ENCODE measurements at regions not wholly inside any gene's neighbourhood (a gene's known extent, or its start where the extent isn't known, plus 50 kb on each side); places are given as distances from the start of the nearest gene placed in this dataset.

DNA sequence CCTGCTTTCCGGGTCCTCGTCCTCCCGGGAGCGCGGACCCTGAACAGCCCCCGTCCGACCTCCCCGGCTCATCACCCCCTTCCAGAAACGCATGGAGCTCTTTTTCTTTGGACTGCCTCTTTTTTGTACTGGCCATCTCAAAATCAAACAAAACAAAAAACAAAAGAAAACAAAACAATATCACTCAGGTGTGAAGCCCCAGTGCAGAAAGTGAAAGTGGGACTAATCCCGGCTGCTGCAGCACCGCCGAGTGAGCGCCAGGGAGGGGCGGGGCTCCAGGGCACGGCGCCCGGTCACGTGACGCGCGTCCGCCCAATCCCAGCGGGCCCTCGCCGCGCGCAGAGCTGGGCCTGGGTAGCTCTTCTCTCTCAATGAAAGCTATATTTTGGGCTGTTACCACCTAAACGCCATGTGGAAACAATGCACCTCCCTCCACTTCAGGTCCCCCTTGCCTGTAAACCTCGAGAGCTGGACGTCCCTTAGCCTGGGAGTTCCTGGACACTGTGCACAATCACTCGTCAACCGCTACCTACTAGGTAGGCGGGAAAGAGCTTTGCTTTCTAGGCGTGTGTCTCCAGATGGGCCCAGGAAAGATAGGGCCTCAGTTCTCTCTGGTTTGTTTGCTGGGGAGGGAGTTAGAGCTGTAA is 93.7 kb upstream of the PRDM1 start:
- ATAC-seq (ENCODE audit: insufficient read depth, low FRiP score) (peak; percentile 90), DNase-seq (peak; percentile 84 to 90 (median 85))
- Histone ChIP-seq H3K4me3 (peak overlapping the region; percentile 53), H3K27ac (ENCODE audit: low read depth in 1 of 2, low read length in 1 of 2) (peak overlapping the region in 1 of 2 donors; percentile 31), H3K36me3 (ENCODE audit: control insufficient read depth in 4 of 4, insufficient read depth in 4 of 4, low read length in 4 of 4) (no peaks in the 10 kb centered on the region), H3K9ac (ENCODE audit: insufficient read depth in 1 of 2, low read length in 2 of 2) (peak overlapping the region in 1 of 2 donors; percentile 57), H3K9me3 (ENCODE audit: control insufficient read depth in 4 of 4, insufficient read depth in 3 of 4, low read length in 3 of 4) (peaks cover 0 to 5% (median 0%) of the 10 kb centered on the region in 4 donors), H3K4me1 (ENCODE audit: control insufficient read depth in 5 of 5, insufficient read depth in 5 of 5, low read length in 5 of 5) (peaks cover 0 to 27% (median 3%) of the 10 kb centered on the region in 5 donors), H3K27me3 (ENCODE audit: control insufficient read depth in 3 of 3, insufficient read depth in 3 of 3, low read length in 2 of 3) (peaks cover 0 to 93% (median 91%) of the 10 kb centered on the region in 3 donors)
- TF ChIP-seq, protein P1, sequence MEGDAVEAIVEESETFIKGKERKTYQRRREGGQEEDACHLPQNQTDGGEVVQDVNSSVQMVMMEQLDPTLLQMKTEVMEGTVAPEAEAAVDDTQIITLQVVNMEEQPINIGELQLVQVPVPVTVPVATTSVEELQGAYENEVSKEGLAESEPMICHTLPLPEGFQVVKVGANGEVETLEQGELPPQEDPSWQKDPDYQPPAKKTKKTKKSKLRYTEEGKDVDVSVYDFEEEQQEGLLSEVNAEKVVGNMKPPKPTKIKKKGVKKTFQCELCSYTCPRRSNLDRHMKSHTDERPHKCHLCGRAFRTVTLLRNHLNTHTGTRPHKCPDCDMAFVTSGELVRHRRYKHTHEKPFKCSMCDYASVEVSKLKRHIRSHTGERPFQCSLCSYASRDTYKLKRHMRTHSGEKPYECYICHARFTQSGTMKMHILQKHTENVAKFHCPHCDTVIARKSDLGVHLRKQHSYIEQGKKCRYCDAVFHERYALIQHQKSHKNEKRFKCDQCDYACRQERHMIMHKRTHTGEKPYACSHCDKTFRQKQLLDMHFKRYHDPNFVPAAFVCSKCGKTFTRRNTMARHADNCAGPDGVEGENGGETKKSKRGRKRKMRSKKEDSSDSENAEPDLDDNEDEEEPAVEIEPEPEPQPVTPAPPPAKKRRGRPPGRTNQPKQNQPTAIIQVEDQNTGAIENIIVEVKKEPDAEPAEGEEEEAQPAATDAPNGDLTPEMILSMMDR (IDR thresholded peaks at IDR 0.05; ENCODE audit: control extremely low read depth, extremely low read depth), result no peak
- WGBS, 2 donors, result 3 to 5% methylated on average over 34 of the region's 34 CpGs

DNA sequence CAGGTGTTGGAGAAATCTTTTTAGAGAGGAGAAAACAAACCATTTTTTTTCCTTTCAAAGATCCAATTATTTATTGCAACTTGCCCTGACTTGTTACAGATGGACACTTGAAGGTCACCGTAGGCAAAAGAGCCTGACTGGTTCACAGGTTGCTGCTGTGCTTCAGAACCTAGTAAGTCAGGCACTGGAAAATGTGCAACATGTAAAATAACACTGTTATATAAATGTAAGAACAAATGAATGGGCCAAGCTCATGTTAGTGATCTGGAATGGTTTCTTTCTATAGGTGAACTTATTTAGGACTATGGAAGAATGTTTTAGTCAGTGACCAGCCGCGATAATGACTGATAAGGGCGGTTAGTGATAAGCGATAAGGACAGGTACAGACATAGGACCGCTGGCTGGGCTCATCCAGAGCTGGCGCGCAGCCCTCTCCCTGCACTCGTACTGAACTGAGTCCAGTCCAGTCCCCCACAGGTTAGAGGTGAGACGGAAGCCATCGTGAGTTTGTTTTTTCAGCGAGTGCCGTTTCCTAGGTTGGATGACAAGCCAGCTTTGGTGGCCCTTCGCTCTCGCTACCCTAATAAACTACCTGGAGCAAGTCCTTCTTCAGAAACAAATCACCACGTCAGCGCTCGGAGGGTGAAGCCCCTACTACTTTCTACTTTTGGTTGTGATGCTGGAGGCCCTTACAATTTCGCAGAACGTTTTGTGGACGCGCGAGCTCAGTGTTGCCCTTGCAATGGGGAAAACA is 94.4 kb upstream of the PRDM1 start:
- Histone ChIP-seq H3K9me3 (ENCODE audit: control insufficient read depth in 4 of 4, insufficient read depth in 3 of 4, low read length in 3 of 4) (peaks cover 0 to 5% (median 0%) of the 10 kb centered on the region in 4 donors), H3K27ac (ENCODE audit: low read depth in 1 of 2, low read length in 1 of 2) (peak overlapping the region in 1 of 2 donors; percentile 31), H3K9ac (ENCODE audit: insufficient read depth in 1 of 2, low read length in 2 of 2) (peak overlapping the region in 1 of 2 donors; percentile 57), H3K36me3 (ENCODE audit: control insufficient read depth in 4 of 4, insufficient read depth in 4 of 4, low read length in 4 of 4) (no peaks in the 10 kb centered on the region), H3K4me3 (peak overlapping the region; percentile 53), H3K4me1 (ENCODE audit: control insufficient read depth in 5 of 5, insufficient read depth in 5 of 5, low read length in 5 of 5) (peaks cover 0 to 27% (median 3%) of the 10 kb centered on the region in 5 donors), H3K27me3 (ENCODE audit: control insufficient read depth in 3 of 3, insufficient read depth in 3 of 3, low read length in 2 of 3) (peaks cover 0 to 93% (median 91%) of the 10 kb centered on the region in 3 donors)
- ATAC-seq (ENCODE audit: insufficient read depth, low FRiP score) (no peak), DNase-seq (peak in 1 of 3 donors; percentile 13)
- TF ChIP-seq, protein P1 (IDR thresholded peaks at IDR 0.05; ENCODE audit: control extremely low read depth, extremely low read depth), result no peak
- WGBS, 2 donors, result 7 to 8% methylated on average over 23 of the region's 23 CpGs

DNA sequence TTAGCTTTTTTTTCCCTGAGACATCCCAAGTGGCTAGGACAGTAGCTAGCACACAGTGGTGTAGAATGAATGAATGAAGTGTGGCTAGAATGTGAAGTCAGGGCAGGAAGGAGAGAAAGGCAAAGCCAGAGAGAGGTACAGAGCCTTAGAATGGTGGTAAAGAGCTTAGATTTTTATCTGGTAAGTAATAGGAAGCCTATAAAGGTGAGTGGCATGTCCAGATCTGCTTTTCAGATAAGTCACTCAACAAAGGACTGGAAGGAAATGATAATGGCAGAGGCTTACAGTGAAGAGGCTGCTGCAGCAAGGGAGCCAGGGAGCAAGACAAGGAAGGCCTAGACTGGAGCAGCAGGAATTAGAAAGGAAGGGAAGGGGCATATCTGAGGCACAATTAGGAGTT is 96.0 kb upstream of the PRDM1 start:
- Histone ChIP-seq H3K4me3 (no peak overlapping the region), H3K27me3 (ENCODE audit: control insufficient read depth in 3 of 3, insufficient read depth in 3 of 3, low read length in 2 of 3) (peaks cover 0 to 91% (median 91%) of the 10 kb centered on the region in 3 donors), H3K9me3 (ENCODE audit: control insufficient read depth in 4 of 4, insufficient read depth in 3 of 4, low read length in 3 of 4) (peaks cover 0 to 5% (median 0%) of the 10 kb centered on the region in 4 donors), H3K9ac (ENCODE audit: insufficient read depth in 1 of 2, low read length in 2 of 2) (no peak overlapping the region), H3K27ac (ENCODE audit: low read depth in 1 of 2, low read length in 1 of 2) (no peak overlapping the region), H3K36me3 (ENCODE audit: control insufficient read depth in 4 of 4, insufficient read depth in 4 of 4, low read length in 4 of 4) (no peaks in the 10 kb centered on the region), H3K4me1 (ENCODE audit: control insufficient read depth in 5 of 5, insufficient read depth in 5 of 5, low read length in 5 of 5) (peaks cover 0 to 37% (median 3%) of the 10 kb centered on the region in 5 donors)
- no peak for DNase-seq
- TF ChIP-seq, protein P1 (IDR thresholded peaks at IDR 0.05; ENCODE audit: control extremely low read depth, extremely low read depth), result no peak
- no peak for ATAC-seq (ENCODE audit: insufficient read depth, low FRiP score)
